Esophagus squamous epithelium (tissue), 4 donors: ENCODE measurements at regions not wholly inside any gene's neighbourhood (a gene's known extent, or its start where the extent isn't known, plus 50 kb on each side); places are given as distances from the start of the nearest gene placed in this dataset.

Experiments
- POLR2A ChIP-seq, 4 donors: fragments of 450-650 bp; IDR thresholded peaks; one replicate each; pipeline ENCODE4 v1.6.1; 2017; ENCODE audit warnings: antibody characterized with exemption in 4 of 4, mild to moderate bottlenecking in 4 of 4, moderate library complexity in 3 of 4
- TF ChIP-seq, protein P1 (sequence below), 6 experiments: fragments of 450-650 bp in 4 of 6; fragments of 200-600 bp in 2 of 6; sonication (generic) in 2 of 6; IDR thresholded peaks; one replicate each; pipeline ENCODE4 v1.5.1; 2016 to 2019; ENCODE audit warnings: antibody characterized with exemption in 6 of 6, mild to moderate bottlenecking in 4 of 6, moderate library complexity in 4 of 6

DNA sequence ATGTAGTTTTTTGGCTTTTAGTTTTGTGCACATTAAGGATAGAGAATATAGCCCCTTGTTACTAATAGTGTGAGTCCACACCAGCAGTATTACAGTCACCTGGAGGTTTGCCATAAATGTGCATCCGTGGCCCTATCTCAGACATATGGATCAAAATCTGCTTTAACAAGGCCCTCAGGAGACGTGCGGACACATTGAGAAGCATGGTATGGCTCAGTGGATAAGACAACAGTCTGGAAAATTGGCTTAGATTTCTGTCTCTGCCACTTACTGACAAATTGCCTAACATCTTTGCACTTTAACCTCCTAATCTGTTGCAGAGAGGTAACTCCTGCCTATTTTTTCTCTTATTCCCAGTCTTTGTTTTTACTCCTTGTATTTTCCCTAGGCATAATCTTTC lies 307.2 kb upstream of the DLGAP1 start:
- TF ChIP-seq, protein P1, sequence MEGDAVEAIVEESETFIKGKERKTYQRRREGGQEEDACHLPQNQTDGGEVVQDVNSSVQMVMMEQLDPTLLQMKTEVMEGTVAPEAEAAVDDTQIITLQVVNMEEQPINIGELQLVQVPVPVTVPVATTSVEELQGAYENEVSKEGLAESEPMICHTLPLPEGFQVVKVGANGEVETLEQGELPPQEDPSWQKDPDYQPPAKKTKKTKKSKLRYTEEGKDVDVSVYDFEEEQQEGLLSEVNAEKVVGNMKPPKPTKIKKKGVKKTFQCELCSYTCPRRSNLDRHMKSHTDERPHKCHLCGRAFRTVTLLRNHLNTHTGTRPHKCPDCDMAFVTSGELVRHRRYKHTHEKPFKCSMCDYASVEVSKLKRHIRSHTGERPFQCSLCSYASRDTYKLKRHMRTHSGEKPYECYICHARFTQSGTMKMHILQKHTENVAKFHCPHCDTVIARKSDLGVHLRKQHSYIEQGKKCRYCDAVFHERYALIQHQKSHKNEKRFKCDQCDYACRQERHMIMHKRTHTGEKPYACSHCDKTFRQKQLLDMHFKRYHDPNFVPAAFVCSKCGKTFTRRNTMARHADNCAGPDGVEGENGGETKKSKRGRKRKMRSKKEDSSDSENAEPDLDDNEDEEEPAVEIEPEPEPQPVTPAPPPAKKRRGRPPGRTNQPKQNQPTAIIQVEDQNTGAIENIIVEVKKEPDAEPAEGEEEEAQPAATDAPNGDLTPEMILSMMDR (IDR thresholded peaks at IDR 0.05): no peak
- no peak for TF ChIP-seq POLR2A (IDR thresholded peaks at IDR 0.05)
